ENCODE measurements at regions not wholly inside any gene's neighbourhood (a gene's known extent, or its start where the extent isn't known, plus 50 kb on each side); places are given as distances from the start of the nearest gene placed in this dataset.
"Not testable (repeated sequence)": the region's sequence is repeated elsewhere in the genome, so short reads cannot be mapped to it uniquely, and the experiment has no call there.

GRCh38 chr12:127964717-127965116, 302.3 kb upstream of the TMEM132C start:
- peak in 1 of 2 donors; percentile 1 for DNase-seq (ENCODE audit: low read depth in 2 of 2)

GRCh38 chr12:127966331-127966730, 300.6 kb upstream of the TMEM132C start:
- DNase-seq (ENCODE audit: low read depth in 2 of 2) = no peak

- no peak for DNase-seq (ENCODE audit: low read depth in 2 of 2)
Observed at GRCh38 chr12:127970491-127970890, 296.5 kb upstream of the TMEM132C start.

- DNase-seq (ENCODE audit: low read depth in 2 of 2) = no peak
Observed at GRCh38 chr12:127980585-127980984, 286.4 kb upstream of the TMEM132C start.

- no peak for DNase-seq (ENCODE audit: low read depth in 2 of 2)
Observed at GRCh38 chr12:127981875-127982274, 285.1 kb upstream of the TMEM132C start.

- not testable (repeated sequence) for DNase-seq (ENCODE audit: low read depth in 2 of 2)
Observed at GRCh38 chr12:127983213-127983791, 283.7 kb upstream of the TMEM132C start.

GRCh38 chr12:127984386-127985055, 282.4 kb upstream of the TMEM132C start:
- no peak for DNase-seq (ENCODE audit: low read depth in 2 of 2)

- DNase-seq (ENCODE audit: low read depth in 2 of 2) = no peak
Observed at GRCh38 chr12:127987199-127987901, 279.6 kb upstream of the TMEM132C start.

GRCh38 chr12:127991485-127991884, 275.5 kb upstream of the TMEM132C start:
- DNase-seq (ENCODE audit: low read depth in 2 of 2) = no peak

- DNase-seq (ENCODE audit: low read depth in 2 of 2) = no peak
Observed at GRCh38 chr12:127998988-127999387, 268.0 kb upstream of the TMEM132C start.

- DNase-seq (ENCODE audit: low read depth in 2 of 2) = no peak
Observed at GRCh38 chr12:128004383-128004938, 262.5 kb upstream of the TMEM132C start.

- DNase-seq (ENCODE audit: low read depth in 2 of 2) = no peak
Observed at GRCh38 chr12:128007250-128007649, 259.7 kb upstream of the TMEM132C start.

GRCh38 chr12:128008341-128008740, 258.6 kb upstream of the TMEM132C start:
- no peak for DNase-seq (ENCODE audit: low read depth in 2 of 2)

- no peak for DNase-seq (ENCODE audit: low read depth in 2 of 2)
Observed at GRCh38 chr12:128009108-128009507, 257.9 kb upstream of the TMEM132C start.

- no peak for DNase-seq (ENCODE audit: low read depth in 2 of 2)
Observed at GRCh38 chr12:128012110-128012509, 254.9 kb upstream of the TMEM132C start.

- no peak for DNase-seq (ENCODE audit: low read depth in 2 of 2)
Observed at GRCh38 chr12:128015276-128015675, 251.7 kb upstream of the TMEM132C start.

- DNase-seq (ENCODE audit: low read depth in 2 of 2) = no peak
Observed at GRCh38 chr12:128018067-128018466, 248.9 kb upstream of the TMEM132C start.

GRCh38 chr12:128019996-128020544, 246.9 kb upstream of the TMEM132C start:
- no peak for DNase-seq (ENCODE audit: low read depth in 2 of 2)

GRCh38 chr12:128021561-128021960, 245.4 kb upstream of the TMEM132C start:
- DNase-seq (ENCODE audit: low read depth in 2 of 2) = no peak

GRCh38 chr12:128025589-128026245, 241.3 kb upstream of the TMEM132C start:
- DNase-seq (ENCODE audit: low read depth in 2 of 2) = no peak

- no peak for DNase-seq (ENCODE audit: low read depth in 2 of 2)
Observed at GRCh38 chr12:128026696-128027574, 240.0 kb upstream of the TMEM132C start.
